GM18511 (cell line): ENCODE measurements at regions not wholly inside any gene's neighbourhood (a gene's known extent, or its start where the extent isn't known, plus 50 kb on each side); places are given as distances from the start of the nearest gene placed in this dataset.
"Not testable (repeated sequence)": the region's sequence is repeated elsewhere in the genome, so short reads cannot be mapped to it uniquely, and the experiment has no call there.

ENCODE experiments used
- ATAC-seq: cut with Tn5 transposase; IDR thresholded peaks from one replicate; pipeline ENCODE4 v1.9.1; 2021; ENCODE audit warnings: mild to moderate bottlenecking, moderate library complexity; ENCODE audit not compliant: unreplicated experiment

- no peak for ATAC-seq
Observed at GRCh38 chr7:142539901-142540300, 209.4 kb upstream of the PRSS1 start.

GRCh38 chr7:142537760-142538159 lies 211.5 kb upstream of the PRSS1 start:
- no peak for ATAC-seq

- peak; percentile 95 for ATAC-seq
Observed at GRCh38 chr7:142535123-142535779, 214.0 kb upstream of the PRSS1 start.

- ATAC-seq: no peak
Observed at GRCh38 chr7:142534726-142535122, 214.5 kb upstream of the PRSS1 start.

- no peak for ATAC-seq
Observed at GRCh38 chr7:142533920-142534319, 215.4 kb upstream of the PRSS1 start.

- ATAC-seq: no peak
Observed at GRCh38 chr7:142529591-142529990, 219.7 kb upstream of the PRSS1 start.

GRCh38 chr7:142528608-142529408 lies 220.5 kb upstream of the PRSS1 start:
- no peak for ATAC-seq

- no peak for ATAC-seq
Observed at GRCh38 chr7:142523821-142524460, 225.3 kb upstream of the PRSS1 start.

GRCh38 chr7:142522735-142523134 lies 226.5 kb upstream of the PRSS1 start:
- no peak for ATAC-seq

- ATAC-seq: peak; percentile 47
Observed at GRCh38 chr7:142520885-142521284, 228.4 kb upstream of the PRSS1 start.

- not testable (repeated sequence) for ATAC-seq
Observed at GRCh38 chr7:142520455-142520854, 228.8 kb upstream of the PRSS1 start.

- no peak for ATAC-seq
Observed at GRCh38 chr7:142519079-142520078, 229.9 kb upstream of the PRSS1 start.

- peak; percentile 94 for ATAC-seq
Observed at GRCh38 chr7:142516038-142516501, 233.2 kb upstream of the PRSS1 start.

GRCh38 chr7:142514716-142515115 lies 234.6 kb upstream of the PRSS1 start:
- not testable (repeated sequence) for ATAC-seq

GRCh38 chr7:142513178-142513955 lies 235.9 kb upstream of the PRSS1 start:
- no peak for ATAC-seq

GRCh38 chr7:142511801-142512200 lies 237.5 kb upstream of the PRSS1 start:
- ATAC-seq: no peak

GRCh38 chr7:142511374-142511773 lies 237.9 kb upstream of the PRSS1 start:
- no peak for ATAC-seq

- not testable (repeated sequence) for ATAC-seq
Observed at GRCh38 chr7:142509235-142509634, 240.0 kb upstream of the PRSS1 start.

- ATAC-seq: no peak
Observed at GRCh38 chr7:142508251-142508650, 241.0 kb upstream of the PRSS1 start.

- no peak for ATAC-seq
Observed at GRCh38 chr7:142507799-142508198, 241.5 kb upstream of the PRSS1 start.
